ENCODE measurements at regions not wholly inside any gene's neighbourhood (a gene's known extent, or its start where the extent isn't known, plus 50 kb on each side); places are given as distances from the start of the nearest gene placed in this dataset.

- ChIA-PET CTCF (interaction anchor here (1.2 to 3.0 kb wide), 3 partner anchors 21 to 327 kb away, joined by 3 to 9 read pairs (median 3); no protein-coding TSS in a partner anchor), POLR2A (no interaction called here)
These were observed 50.8 kb upstream of the ELF5 start for GRCh38 chr11:34564406-34564805.

GRCh38 chr11:34564807-34565241, 51.2 kb upstream of the ELF5 start:
- POLR2A ChIA-PET: no interaction called here
- TF ChIP-seq CTCF (IDR thresholded peaks at IDR 0.05; ENCODE audit: insufficient read depth, low read length, missing control alignments): no peak
- CTCF ChIA-PET: interaction anchor here (1.2 to 3.0 kb wide), 3 partner anchors 21 to 326 kb away, joined by 3 to 9 read pairs (median 3); no protein-coding TSS in a partner anchor
- no peak for DNase-seq (ENCODE audit: low read depth, low spot score)
- H3K4me3 ChIP-seq (ENCODE audit: low read depth, low read length): no peak overlapping the region

More at GRCh38 chr11:34564406-34564805, 50.8 kb upstream of the ELF5 start:
- no peak for DNase-seq (ENCODE audit: low read depth, low spot score)
- no peak overlapping the region for H3K4me3 ChIP-seq (ENCODE audit: low read depth, low read length)
- TF ChIP-seq CTCF (IDR thresholded peaks at IDR 0.05; ENCODE audit: insufficient read depth, low read length, missing control alignments): no peak

- CTCF ChIA-PET: interaction anchor here (0.8 to 3.0 kb wide), 3 partner anchors 18 to 325 kb away, joined by 3 to 9 read pairs (median 3); no protein-coding TSS in a partner anchor
- TF ChIP-seq CTCF (IDR thresholded peaks at IDR 0.05; ENCODE audit: insufficient read depth, low read length, missing control alignments): peak; percentile 16
- no peak overlapping the region for H3K4me3 ChIP-seq (ENCODE audit: low read depth, low read length)
- POLR2A ChIA-PET: no interaction called here
- no peak for DNase-seq (ENCODE audit: low read depth, low spot score)
These were observed 52.0 kb upstream of the ELF5 start for GRCh38 chr11:34565417-34566207.

DNA sequence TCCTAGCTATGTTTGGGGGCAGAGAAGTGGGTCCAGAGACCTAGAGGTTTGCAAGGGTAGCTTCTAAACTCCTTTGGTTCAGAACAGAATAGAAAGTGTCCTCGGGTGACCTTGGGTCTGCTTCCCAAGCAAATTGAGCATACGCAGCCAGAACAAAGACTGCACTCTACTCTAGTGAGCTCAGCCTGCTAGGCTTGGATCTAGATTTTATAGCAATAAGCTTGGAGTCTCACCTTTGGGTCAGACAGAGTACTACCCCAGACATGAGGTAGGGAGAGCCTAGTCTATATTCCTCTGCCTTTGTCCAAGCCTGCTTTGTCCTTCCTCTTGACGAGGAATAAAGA, 52.6 kb upstream of the ELF5 start:
- no peak overlapping the region for H3K4me3 ChIP-seq (ENCODE audit: low read depth, low read length)
- TF ChIP-seq CTCF (IDR thresholded peaks at IDR 0.05; ENCODE audit: insufficient read depth, low read length, missing control alignments): no peak
- ChIA-PET POLR2A (no interaction called here), CTCF (interaction anchor here (0.8 to 3.0 kb wide), 2 partner anchors 17 to 20 kb away, joined by 3 to 9 read pairs; no protein-coding TSS in a partner anchor)
- no peak for DNase-seq (ENCODE audit: low read depth, low spot score)

DNA sequence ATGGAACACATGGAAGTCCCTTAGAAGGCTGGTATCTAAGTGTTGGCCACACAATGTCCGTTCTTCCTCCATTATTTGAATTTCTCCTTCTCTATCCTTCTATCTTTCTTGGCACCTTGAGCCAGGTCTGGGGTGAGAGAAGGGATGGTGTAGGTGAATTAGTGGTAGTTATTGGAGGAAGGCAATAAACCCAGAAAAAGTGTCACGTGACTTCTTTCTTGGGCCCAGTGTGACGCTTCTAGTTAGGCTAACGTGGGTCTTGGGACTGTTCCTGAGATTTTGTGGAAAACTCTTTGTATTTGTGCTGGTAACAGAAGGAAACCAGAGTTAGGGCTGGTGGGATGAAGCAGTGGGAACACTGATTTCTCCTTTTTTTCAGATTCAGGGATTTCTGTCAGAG, 53.1 kb upstream of the ELF5 start:
- DNase-seq (ENCODE audit: low read depth, low spot score): no peak
- ChIA-PET POLR2A (no interaction called here), CTCF (interaction anchor here (1.0 kb wide), 1 partner anchor 8 kb away, joined by 3 read pairs; no protein-coding TSS in a partner anchor)
- no peak overlapping the region for H3K4me3 ChIP-seq (ENCODE audit: low read depth, low read length)
- no peak for TF ChIP-seq CTCF (IDR thresholded peaks at IDR 0.05; ENCODE audit: insufficient read depth, low read length, missing control alignments)

DNA sequence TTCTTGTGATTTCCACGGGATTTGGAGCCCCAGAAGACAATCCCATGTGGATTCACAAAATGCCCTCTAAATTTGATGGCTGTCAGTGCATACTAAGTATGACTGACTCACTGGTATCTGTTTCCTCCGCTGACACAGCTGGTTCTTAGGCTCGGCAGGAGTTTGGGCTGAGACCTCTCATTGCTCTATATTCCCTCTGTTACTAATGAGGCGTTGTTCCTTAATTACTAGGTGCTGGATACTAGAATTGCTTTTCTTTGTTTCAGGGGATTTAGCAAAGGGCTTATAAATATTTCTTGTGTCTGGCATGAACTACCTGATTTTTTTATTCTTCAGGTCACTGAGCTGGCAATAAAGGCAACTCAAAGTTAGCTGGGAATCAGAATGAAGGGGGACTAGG, 53.2 kb upstream of the EHF start:
- no peak overlapping the region for H3K4me3 ChIP-seq (ENCODE audit: low read depth, low read length)
- no peak for TF ChIP-seq CTCF (IDR thresholded peaks at IDR 0.05; ENCODE audit: insufficient read depth, low read length, missing control alignments)
- ChIA-PET CTCF (interaction anchor here (1.0 to 1.7 kb wide), 4 partner anchors 9 to 324 kb away, joined by 3 to 5 read pairs (median 4); partner anchors contain the start of gene ELF5), POLR2A (no interaction called here)
- DNase-seq (ENCODE audit: low read depth, low spot score): no peak

All from AG04449 (cell line).